ENCODE measurements at regions not wholly inside any gene's neighbourhood (a gene's known extent, or its start where the extent isn't known, plus 50 kb on each side); places are given as distances from the start of the nearest gene placed in this dataset.

DNA sequence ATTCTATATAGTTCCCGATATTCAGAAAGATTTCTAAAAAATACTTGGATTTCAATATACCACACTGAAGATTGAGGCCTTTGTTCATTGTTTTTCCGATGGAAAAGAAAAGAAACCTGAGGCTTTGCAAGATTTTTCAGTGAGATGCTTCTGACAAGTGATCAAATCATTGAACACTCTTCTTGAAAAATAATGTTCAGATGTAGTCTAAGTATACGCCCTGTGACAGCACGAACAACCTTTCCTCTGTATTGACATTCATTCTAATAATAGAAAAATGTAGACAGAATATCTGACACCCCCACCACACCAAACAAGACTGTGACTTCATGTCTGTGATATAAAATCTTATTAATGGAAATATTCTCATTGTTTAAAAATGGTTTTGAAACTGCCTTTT is 650.7 kb upstream of the KLHL1 start:
- TF ChIP-seq, protein P1, sequence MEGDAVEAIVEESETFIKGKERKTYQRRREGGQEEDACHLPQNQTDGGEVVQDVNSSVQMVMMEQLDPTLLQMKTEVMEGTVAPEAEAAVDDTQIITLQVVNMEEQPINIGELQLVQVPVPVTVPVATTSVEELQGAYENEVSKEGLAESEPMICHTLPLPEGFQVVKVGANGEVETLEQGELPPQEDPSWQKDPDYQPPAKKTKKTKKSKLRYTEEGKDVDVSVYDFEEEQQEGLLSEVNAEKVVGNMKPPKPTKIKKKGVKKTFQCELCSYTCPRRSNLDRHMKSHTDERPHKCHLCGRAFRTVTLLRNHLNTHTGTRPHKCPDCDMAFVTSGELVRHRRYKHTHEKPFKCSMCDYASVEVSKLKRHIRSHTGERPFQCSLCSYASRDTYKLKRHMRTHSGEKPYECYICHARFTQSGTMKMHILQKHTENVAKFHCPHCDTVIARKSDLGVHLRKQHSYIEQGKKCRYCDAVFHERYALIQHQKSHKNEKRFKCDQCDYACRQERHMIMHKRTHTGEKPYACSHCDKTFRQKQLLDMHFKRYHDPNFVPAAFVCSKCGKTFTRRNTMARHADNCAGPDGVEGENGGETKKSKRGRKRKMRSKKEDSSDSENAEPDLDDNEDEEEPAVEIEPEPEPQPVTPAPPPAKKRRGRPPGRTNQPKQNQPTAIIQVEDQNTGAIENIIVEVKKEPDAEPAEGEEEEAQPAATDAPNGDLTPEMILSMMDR (IDR thresholded peaks at IDR 0.05): no peak
- no peak for TF ChIP-seq ZFX (IDR thresholded peaks at IDR 0.05; ENCODE audit: borderline replicate concordance)
